HG02884 (cell line): ENCODE measurements at regions not wholly inside any gene's neighbourhood (a gene's known extent, or its start where the extent isn't known, plus 50 kb on each side); places are given as distances from the start of the nearest gene placed in this dataset.

Experiments used
- ATAC-seq: cut with Tn5 transposase; IDR thresholded peaks from one replicate; pipeline ENCODE4 v1.9.1; 2021; ENCODE audit warnings: mild to moderate bottlenecking, moderate library complexity; ENCODE audit not compliant: unreplicated experiment

DNA sequence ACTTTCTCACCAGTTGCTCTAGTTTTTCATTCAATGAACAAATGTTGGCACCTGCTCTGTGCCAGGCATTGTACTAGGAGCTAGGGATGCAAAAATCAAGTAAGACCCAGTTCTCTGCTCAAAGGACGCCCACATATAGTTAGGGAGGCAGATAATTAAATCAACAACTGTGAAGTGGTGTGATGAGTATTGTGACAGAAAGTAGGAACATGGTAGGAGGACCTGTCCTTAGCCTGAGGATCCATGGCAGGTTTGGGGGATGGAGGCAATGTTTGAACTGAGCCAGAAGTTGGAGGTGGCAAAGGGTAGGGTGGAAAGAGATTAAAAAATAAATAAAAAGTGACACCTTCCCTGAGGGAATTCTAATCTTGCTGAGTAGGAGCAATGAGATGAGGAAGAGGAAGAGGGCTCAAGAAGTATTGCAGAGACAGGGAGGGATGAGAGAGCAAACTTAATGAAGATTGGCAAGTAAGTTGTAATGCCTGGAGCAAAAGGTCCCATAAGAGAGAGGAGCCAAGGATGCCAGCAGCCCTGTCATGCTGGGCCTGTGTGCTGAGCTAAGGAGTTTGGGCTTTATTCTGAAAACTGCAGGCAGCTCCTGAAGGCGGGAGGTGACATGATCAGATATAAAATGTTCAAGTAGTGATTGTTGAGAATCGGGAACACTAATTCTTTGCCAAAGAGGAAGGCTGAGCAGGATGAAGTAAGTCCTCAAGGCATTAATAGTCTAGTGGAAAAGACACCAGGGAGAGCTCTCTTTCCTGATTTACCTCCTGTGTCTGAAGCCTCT, 184.3 kb upstream of the PPP2R3A start:
- ATAC-seq = no peak

DNA sequence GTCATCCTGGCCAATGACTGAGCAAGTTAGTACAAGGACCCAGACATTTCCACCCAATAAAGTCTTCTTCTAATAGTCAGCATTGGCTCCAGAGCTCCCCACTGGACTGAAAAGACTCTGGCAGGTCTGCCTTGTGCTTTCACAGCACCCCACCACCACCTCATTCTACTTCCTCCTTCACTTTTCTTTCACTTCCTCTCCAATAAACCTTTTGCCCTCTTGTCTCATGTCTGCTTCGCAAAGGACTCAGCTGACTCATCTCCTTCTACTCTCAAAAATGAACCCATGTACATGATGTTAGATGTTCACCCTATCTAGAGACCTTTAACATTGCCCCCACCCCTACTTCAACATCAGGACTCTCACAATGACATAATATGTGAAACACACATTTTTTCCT, 181.0 kb upstream of the PPP2R3A start:
- peak; percentile 94 for ATAC-seq

DNA sequence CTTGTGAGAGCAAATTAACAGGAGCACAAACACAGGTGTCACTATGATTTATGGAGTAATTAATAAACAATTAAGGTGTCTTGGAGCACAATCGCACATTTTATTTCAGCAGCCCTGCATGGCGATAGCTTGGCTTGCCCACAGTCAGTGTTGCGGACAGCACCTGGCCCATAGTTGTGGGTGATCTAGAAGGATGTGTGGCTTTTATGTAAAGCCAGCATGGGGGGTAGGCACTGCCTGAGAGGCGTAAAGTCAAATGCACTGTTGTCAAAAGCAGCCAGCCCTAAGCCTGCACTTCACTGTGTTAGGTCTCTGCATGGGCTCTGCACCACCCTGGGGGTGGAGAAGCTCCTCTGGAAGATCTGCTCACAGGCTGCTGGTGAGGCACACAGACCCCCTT, 177.4 kb upstream of the PPP2R3A start:
- ATAC-seq = no peak

DNA sequence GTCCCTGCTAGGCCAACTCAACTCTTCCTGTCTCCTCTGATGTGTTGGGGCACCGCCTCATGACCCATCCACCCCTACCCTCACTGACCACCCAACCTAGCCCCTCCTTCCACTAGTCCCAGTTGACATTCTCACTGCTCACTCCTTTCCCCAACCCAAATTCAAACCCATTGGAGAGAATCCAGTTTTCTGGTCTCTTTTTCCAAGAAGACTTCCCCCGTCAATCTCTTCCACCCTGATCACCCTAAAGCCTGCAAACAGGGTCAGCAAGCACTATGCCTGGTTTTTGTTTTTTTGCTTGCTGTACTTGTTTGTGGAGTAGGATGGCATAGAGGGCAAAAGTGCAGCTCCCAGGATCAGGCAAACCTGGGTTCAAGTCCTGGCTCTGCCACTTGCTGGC, 176.6 kb upstream of the PPP2R3A start:
- ATAC-seq = no peak

DNA sequence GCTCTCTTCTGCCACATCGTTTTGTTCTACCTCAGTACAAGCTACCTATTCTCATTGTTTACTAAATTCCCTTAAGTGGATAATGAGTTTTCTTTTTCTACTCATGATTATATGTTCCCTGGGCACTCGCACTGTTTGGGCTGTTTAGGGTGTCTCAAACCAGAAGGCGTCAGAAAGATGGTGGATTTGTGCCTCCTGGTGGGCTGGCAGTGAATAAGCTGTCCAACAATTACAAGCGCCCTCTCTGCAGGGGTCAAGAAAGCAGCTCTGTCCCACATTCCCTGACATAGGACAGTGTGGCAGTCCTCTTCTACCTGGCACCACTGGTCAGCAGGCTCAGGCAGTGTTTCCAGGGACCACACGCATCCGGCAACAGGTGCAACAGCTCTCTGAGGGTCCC, 173.4 kb upstream of the PPP2R3A start:
- ATAC-seq = no peak

DNA sequence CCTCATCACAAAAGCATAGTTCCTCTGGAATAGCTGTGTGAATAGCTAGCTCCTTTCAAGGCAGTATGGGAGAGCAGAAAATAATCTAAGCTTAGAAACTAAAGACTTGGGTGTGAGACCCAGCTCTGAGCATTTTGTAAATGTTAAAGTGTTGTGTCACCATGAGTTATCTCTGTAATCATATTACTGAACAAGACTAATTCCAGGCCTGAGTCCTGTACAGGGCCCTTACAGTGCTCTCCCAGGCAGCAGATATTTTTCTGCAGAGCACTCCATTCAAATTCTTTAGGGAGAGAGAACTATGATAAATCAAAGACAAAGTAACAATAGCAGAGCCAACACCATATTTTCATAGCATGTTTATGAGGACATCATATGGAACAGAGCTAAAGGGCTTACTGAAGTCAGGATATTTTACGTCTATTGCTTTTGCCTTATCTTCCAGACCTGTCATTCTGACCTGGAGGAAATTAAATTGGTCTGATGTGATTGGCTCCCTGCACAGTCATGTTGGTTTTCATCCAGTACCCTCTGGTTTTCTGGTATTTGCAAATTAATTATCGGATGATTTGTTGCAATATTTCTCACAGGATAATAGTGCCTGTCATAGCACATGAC, 172.6 kb upstream of the PPP2R3A start:
- ATAC-seq = no peak

DNA sequence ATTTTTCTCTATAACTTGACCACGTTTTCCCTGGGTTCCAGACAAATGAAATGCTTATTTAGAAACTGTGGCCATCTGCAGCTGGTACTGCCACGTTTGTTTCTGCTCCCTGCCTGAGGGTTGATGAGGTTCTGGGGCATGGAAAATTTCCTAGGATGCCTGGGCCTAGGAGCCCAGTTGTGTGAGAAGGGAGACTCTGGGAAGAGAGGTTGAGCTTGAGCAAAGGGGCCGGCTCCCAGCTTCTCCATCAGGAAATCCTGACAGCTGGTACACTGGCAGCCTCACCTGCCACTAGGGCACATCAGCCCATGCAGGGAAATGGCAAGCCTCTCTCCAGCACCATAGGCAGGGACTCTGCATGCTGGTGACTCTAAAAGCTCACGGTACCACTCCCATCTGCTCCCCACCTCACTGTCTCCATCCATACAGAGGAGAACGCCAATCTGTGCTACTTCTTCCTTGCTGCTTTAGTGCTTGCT, 165.4 kb upstream of the PPP2R3A start:
- ATAC-seq = no peak

DNA sequence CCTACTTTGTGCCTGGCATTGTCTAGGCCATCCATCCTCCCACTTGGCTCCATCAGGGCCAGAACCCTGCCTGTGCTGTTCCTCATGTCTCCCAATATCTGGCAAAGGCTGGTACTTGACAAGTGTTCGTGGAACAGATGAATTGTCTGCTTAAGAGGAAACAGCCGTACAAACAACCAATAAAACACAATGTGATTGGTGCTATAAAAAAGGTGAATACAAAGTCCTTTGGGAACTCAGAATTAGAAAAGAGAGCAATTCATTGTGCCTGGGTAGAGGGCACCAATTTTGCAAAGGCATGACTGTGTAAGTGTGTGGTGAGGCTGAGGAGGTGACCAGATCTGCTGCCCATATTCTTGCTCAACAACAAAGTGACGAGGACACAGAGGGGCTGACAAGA, 164.5 kb upstream of the PPP2R3A start:
- ATAC-seq = no peak

DNA sequence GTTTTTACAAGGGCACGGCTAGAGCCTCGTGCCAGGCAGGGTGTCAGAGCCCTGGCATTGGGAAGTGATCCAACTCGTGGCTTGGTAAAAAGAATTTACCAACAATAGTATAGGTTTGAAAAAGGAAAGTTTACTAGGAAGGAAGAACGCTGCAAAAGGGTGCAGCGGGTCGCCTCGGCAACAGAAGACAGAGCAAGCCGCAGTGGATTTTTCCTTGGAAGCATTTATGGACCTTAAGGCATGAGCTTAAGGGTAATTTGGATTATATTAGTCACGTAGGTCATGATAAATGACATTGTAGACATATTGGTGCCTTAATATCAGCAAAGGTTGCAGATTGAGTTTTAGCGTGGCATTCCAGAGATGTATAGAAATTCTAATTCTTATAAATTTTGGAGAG, 163.4 kb upstream of the PPP2R3A start:
- ATAC-seq = no peak

DNA sequence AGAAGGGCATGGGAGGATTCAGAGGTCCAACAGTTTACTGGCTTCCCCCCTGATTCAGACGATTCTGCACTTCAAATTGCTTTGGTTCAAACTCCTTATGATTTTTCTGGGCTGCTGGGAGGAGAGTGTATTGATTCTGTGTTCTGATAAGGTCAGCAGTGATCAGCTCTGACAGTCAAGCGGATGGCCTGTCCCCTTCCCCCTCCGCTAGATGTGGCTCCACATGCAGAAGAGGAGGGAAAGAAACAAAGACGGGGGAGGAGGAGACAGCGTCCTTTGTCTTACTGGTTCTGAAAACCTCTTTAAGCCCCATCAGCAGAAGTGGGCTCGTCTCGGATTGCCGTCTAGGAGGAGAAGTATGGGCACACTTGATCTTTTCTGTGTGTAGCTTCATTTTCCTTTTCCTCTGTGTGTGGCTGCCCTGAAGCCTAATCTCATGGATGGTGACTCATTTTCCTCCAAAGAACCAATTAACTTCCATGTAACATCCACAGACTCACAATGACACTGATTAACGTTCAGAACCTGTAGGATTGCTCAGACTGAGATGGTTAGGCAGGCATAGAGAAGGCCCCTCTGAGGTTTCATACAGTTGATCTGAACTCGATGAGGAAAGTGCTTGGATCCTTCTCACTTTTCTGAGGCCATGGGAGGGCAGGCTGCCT, 162.4 kb upstream of the PPP2R3A start:
- no peak for ATAC-seq

DNA sequence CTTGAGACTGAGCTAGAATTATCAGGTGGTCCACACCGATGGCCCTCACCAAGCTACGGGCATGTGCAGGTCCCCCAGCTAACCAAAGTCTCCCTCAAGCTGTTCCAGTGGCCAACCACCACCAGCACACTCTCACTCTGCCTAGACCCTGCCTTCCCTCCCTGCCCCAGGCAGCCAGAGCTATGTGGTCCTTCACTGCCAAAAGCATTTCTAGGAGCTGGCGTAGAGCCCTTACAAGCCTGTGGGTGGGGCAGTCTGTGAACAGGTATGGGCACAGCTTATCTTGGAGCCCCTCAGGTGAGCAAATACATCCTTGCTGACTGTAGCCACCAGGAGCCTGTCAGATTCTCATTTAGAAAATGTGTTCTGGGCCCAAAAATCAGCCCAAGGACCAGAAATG, 159.8 kb upstream of the PPP2R3A start:
- no peak for ATAC-seq

DNA sequence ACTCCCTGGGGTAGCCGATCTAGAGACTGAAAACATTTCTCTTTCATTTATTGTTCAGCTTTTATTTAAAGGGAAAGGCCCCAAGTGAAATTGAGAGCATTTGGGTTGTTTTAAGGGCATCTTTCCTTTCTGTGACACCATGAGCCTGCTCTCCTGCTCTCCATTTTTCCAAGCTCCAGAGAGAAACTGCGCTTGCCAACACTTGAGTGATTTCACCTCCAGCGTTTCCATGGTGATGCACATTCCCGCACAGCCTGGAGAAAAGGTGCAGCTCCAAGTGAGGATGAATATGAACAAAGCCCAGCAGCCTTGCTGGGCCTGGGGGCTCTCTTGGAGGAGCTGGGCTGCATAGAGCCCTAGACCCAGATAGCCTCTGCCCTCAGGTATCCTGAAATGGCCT, 159.2 kb upstream of the PPP2R3A start:
- no peak for ATAC-seq

DNA sequence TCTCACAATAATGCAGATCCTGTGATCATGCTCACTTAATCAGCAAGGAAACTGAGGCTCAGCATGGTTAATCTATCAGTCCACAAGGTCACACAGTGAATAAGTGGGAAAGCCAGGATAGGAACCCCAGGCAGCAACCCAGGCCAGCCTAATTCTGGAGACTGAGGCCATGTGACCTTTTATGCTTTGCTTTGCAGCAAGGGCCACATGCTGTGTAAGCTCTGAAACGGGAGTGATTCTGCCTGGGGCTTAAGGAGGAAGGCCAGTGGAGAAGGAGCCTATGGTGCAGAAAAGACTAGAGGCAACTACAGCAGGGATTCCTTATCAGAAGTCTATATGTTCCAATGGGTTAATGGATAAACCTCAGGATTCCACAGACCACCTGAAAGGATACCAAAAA, 157.6 kb upstream of the PPP2R3A start:
- no peak for ATAC-seq

DNA sequence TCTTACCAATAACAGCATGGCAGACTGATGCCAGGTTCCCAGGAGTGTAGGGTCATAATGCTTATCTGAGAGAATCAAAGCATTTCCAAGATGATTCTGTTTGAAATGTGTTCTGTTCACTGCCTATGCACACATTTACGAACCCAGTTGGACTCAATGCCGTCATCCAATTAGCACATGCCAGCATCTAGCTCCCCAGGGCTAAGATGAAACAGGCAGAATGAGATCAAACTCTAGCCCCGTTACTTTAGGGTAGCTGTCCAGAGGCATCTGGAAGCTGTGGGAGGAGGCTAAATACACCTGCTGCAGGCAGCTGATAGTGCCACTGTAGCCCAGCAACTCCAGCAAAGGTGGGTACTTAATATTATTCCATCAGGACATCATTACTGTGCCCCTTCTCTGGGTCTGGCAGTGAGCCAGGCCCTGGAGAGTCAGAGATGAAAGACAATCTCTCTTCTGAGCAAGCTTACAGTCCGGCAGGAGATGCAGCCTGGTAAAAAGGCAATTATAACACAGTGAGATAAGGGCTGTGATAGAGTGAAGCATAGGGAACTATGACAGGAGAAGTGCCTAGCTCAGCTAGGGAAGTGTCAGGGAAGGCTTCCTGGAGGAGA, 156.4 kb upstream of the PPP2R3A start:
- ATAC-seq = no peak

DNA sequence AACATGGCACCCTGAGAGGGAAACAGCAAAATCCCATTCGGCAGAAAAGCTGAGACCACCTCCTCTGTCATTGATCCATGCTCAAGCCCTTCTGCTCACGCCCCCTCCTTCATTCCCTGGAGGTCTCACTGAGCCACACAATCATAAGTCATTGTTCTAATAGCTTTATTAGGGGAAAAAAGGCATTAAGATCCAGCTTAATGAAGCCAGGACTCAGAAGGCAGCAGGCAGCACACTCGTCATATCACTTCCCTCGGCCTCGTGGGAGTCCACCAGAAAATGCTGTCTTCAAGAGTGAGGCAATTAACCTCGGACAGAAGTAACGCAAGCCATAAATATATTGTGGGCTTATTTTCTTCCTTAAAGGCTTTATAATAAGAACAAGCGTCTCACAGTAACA, 153.9 kb upstream of the PPP2R3A start:
- no peak for ATAC-seq

DNA sequence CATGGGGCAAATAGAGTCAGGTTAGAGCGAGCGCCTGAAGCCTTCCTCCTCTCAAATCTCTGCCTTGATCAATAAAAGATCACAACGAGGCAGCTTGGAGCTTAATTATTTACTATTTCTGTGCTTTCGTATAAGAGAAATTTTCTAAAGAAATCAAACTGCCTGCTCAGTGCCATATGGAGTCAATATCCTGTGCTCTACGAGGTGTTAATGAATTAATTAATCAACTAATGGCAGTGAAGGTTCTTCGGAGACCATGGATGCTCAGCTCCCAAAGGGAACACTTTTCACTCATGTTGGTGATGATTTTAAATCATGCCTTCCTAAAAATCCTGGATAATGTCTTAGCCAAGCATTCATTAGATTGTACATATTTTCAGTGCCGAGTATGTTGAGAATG, 153.5 kb upstream of the PPP2R3A start:
- ATAC-seq = no peak

DNA sequence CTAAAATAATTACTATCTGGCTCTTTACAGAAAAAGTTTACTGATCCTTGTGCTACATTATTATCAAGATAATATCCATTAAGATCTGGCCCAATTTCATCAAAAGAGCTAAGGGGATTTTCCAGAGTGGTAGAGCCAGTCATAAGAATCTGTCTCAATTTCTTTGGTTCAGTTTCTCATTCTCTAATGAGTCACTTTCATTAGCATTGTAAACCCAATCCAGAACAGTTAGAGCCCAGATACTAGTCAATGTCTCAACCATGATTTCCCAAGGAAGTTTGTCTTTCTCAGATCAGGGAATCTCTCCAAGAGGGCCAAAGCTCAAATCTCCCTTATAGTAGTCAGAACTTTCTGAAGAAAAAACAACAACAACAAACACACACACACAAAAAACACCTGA, 131.1 kb upstream of the PPP2R3A start:
- ATAC-seq = no peak

DNA sequence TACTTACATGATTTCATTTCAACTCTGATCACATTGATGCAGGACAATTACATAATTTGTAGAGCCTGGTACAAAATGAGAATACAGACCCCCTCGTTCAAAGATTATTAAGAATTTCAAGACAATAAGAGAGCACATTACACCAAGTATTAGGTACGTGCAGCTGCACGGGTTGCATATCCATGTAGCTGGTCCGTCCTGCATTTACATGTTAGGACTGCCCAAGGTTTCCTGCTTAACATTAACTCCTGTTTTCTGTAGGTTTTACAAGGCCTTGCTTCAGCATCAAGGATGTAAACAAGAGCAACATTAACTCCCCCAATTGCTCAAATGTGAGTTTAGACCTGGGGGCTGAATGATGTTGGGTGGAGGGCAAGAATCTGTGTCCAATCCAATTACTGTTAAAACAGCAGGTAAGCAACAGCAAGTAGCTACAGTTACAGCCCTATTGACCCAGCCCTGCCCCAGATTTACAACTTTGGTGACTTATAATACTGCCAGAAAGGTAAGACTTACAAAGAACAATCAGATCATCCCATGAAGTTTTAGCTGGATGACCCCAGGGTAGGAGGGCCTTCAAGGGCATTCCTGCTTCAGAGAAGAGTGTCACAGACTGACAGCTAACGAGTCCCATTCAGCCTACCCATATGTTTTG, 127.4 kb upstream of the PPP2R3A start:
- no peak for ATAC-seq

DNA sequence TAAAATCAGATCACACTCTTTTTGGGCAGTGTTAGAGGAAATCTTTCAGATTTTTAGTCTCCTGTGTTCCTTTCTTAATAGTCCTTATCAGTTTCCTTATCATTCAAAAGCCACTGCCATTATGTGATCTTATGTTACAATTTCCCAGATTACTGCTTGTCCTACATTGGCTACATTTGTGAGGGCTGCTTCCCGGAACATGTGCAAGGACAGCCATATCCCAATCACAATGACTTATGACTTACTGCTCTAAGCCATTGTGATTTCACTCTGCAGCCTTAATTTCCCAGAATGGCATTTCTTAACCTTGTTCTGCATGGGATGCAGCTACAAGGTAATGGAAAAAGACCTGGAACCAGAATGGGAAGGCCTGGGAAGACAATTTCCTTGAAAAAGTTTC, 125.1 kb upstream of the PPP2R3A start:
- ATAC-seq = no peak

DNA sequence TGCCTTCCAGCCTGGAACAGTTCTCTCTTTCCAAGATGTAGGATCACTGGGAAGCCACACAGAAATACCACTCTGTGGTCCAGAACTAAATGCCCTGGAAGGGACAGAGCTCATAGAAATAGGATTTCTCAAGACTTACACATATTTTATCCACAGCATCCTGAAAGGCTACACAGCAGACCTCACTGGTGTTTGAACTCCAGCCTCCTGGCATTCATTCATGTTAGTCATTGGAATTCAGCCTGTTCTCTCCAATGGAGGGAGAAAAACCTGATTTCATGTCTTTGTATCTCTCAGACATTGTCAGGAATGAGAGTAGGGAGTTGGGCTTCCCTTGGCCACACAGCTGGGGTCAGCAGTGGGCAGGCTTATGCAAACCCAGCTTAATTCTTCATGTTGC, 121.1 kb upstream of the PPP2R3A start:
- no peak for ATAC-seq

DNA sequence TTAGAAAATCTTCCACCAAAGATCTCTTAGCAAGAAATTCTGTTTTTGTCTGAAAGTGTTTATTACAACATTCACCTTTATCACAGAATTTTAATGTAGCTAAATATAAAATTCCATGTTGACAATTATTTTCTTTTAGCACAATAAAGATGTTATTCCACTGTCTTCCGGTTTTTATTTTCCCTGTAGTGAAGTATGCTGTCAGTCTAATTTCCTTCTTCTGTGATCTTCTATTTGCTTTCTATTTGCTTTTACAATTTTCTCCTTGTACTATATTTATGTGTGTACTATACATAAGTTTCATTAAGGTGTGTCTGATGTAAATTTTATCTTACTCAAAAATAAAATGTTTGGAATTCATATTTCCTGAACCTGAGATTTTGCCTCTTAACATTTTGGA, 117.5 kb upstream of the PPP2R3A start:
- ATAC-seq = no peak
